Fibroblast of lung (primary cell): ENCODE measurements at regions not wholly inside any gene's neighbourhood (a gene's known extent, or its start where the extent isn't known, plus 50 kb on each side); places are given as distances from the start of the nearest gene placed in this dataset.

ENCODE experiments used
- DNase-seq, 2 donors: peaks; one replicate each; pipeline versions ENCODE4 v3.0.0 to v3.0.0-alpha.2; 2010; ENCODE audit warnings: low read depth in 2 of 2
- H2AFZ ChIP-seq: 2 replicates; pipeline ENCODE4 v1.5.1; 2012; ENCODE audit warnings: low read length, control low read depth, inconsistent platforms
- H3K27ac ChIP-seq: 2 replicates; pipeline ENCODE4 v1.5.1; 2011; ENCODE audit warnings: low read length, control low read depth; ENCODE audit not compliant: insufficient read depth
- H3K27me3 ChIP-seq: 2 replicates; pipeline ENCODE4 v1.5.1; 2011; ENCODE audit warnings: mild to moderate bottlenecking, low read length; ENCODE audit not compliant: control insufficient read depth, insufficient read depth
- H3K36me3 ChIP-seq: 2 replicates; pipeline ENCODE4 v1.5.1; 2011; ENCODE audit warnings: low read length; ENCODE audit not compliant: control insufficient read depth, insufficient read depth
- H3K4me1 ChIP-seq: 2 replicates; pipeline ENCODE4 v1.5.1; 2011; ENCODE audit warnings: low read length; ENCODE audit not compliant: control insufficient read depth, insufficient read depth; ENCODE audit errors: extremely low read depth
- H3K4me2 ChIP-seq: 2 replicates; pipeline ENCODE4 v1.5.1; 2011; ENCODE audit warnings: low read length, control low read depth; ENCODE audit not compliant: insufficient read depth; ENCODE audit errors: extremely low read depth
- H3K4me3 ChIP-seq, 4 experiments: fragments of 200-600 bp in 1 of 4; sonication (generic) in 1 of 4; replicated peaks in 1 of 4; 2 replicates each; pipeline ENCODE4 v1.5.1; 2011 to 2016; ENCODE audit warnings: low read length in 4 of 4, low read depth in 3 of 4, mild to moderate bottlenecking in 3 of 4, control low read depth in 2 of 4, inconsistent platforms in 1 of 4, mixed read lengths in 1 of 4; ENCODE audit not compliant: insufficient read depth in 1 of 4; ENCODE audit errors: control extremely low read depth in 1 of 4
- H3K79me2 ChIP-seq: 2 replicates; pipeline ENCODE4 v1.5.1; 2012; ENCODE audit warnings: mild to moderate bottlenecking, low read length, inconsistent platforms; ENCODE audit not compliant: control insufficient read depth, insufficient read depth
- H3K9ac ChIP-seq: 2 replicates; pipeline ENCODE4 v1.5.1; 2011; ENCODE audit warnings: mild to moderate bottlenecking, low read length, control low read depth; ENCODE audit not compliant: insufficient read depth
- H3K9me3 ChIP-seq: 2 replicates; pipeline ENCODE4 v1.5.1; 2012; ENCODE audit warnings: low read depth, low read length; ENCODE audit not compliant: control insufficient read depth, insufficient read depth
- H4K20me1 ChIP-seq: 2 replicates; pipeline ENCODE4 v1.5.1; 2011; ENCODE audit warnings: low read length; ENCODE audit not compliant: control insufficient read depth, insufficient read depth; ENCODE audit errors: extremely low read depth
- CTCF ChIP-seq, 2 donors: IDR thresholded peaks in 1 of 2; conservative IDR thresholded peaks in 1 of 2; 1 replicate in 1 of 2; 2 replicates in 1 of 2; pipeline ENCODE4 v1.5.1; 2011 to 2012; ENCODE audit warnings: low read length in 2 of 2, control low read depth in 1 of 2, inconsistent platforms in 1 of 2, low read depth in 1 of 2, mild to moderate bottlenecking in 1 of 2
- EZH2 ChIP-seq: IDR thresholded peaks from 2 replicates; pipeline ENCODE4 v1.5.1; 2012; ENCODE audit warnings: low read length, control low read depth, mild to moderate bottlenecking; ENCODE audit errors: missing control alignments

DNA sequence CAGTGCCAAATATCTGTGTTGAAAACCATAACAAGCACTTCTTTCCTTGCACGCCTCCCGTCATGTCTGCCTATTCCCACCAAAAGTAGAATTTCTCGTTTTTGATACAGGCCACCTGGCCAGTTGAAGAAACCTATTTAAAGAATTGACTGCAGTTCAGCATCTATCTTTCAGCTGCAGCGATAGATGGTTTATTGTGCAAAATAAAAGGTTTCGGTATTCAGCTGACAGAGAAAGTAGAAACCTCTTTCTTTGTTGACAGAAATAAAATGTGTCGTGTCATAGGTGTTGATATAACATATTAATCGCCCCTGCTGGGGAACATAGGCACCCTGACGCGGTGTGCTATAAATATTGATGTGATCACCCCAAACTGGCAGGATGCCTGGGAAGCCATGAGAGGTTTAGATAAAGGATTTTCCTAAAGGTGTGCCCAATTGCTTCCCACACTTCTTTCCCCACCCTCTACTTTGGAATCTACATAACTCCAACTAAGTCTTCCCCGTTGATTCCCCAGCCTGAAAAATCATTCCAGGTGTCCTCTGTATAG is 570.4 kb downstream of the CCDC85A start:
- Histone ChIP-seq H3K79me2 (no peaks in the 10 kb centered on the region), H2AFZ (no peak overlapping the region), H3K27me3 (no peaks in the 10 kb centered on the region), H3K4me1 (no peaks in the 10 kb centered on the region), H3K9ac (no peak overlapping the region), H3K9me3 (no peaks in the 10 kb centered on the region), H3K4me2 (no peak overlapping the region), H3K27ac (no peak overlapping the region), H3K4me3 (no peak overlapping the region), H3K36me3 (no peaks in the 10 kb centered on the region), H4K20me1 (no peaks in the 10 kb centered on the region)
- no peak for DNase-seq
- TF ChIP-seq EZH2 (no peak), CTCF (conservative IDR thresholded peaks at IDR 0.05 in 1 of 2, IDR thresholded peaks at IDR 0.05 in 1 of 2; ENCODE audit: low read depth in 1 of 2, low read length in 2 of 2) (no peak)

DNA sequence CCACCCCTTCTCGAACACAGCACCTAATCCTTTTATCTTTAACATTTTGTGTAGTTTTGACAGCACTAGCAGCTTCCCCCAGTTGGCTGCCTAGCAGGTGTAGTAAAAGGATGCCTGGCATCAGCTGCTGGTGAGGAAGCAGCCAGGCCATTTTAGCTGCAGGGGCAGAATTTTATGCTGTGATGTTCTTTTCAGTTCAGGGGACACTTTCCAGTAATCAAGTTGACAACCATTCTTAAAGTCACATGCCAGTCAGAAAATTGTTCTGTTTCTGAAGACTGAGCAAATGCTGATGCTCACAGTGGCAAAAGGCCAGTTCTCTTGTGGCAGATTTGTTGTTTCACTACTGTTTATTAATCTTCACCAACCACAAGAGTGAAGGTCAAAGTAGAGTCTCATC is 570.8 kb downstream of the CCDC85A start:
- H4K20me1 ChIP-seq = no peaks in the 10 kb centered on the region
- TF ChIP-seq EZH2 (no peak), CTCF (conservative IDR thresholded peaks at IDR 0.05 in 1 of 2, IDR thresholded peaks at IDR 0.05 in 1 of 2; ENCODE audit: low read depth in 1 of 2, low read length in 2 of 2) (no peak)
- no peaks in the 10 kb centered on the region for H3K79me2 ChIP-seq
- H3K9ac ChIP-seq = no peak overlapping the region
- no peaks in the 10 kb centered on the region for H3K36me3 ChIP-seq
- no peaks in the 10 kb centered on the region for H3K4me1 ChIP-seq
- H3K27ac ChIP-seq = no peak overlapping the region
- H3K9me3 ChIP-seq = no peaks in the 10 kb centered on the region
- H3K27me3 ChIP-seq = no peaks in the 10 kb centered on the region
- DNase-seq = no peak
- H3K4me3 ChIP-seq = no peak overlapping the region
- no peak overlapping the region for H3K4me2 ChIP-seq
- H2AFZ ChIP-seq = no peak overlapping the region

DNA sequence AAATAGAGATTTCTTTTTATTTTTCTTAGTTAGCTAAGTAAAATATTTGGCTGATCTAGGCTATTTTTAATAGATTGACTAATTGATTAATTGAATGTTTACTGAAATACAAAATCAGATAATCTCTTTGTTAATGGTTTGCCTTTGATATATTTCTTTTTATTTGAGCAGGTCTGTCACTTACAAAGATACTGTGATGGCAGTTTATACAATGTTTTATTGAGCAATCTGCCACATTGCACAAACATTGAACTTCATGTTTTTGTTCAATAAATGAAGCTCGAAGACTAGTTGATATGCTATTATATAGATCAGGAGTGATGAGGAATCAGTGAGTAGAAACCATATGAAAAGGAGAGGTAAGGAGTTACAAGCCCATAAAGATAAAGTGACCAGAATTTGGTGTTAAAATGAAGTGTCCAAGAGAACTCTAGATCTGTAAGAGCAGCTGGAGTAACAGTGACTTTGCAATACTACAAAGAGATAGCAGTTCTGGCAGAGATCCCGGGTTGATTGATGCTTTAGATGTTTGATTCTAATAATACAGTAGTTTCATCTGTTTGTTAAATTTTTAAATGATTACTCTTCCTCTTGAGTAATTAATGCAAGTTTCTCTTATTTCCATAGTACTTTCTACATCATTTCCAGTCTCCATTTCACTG is 574.2 kb downstream of the CCDC85A start:
- H3K9ac ChIP-seq = no peak overlapping the region
- no peaks in the 10 kb centered on the region for H3K4me1 ChIP-seq
- H2AFZ ChIP-seq = no peak overlapping the region
- no peak overlapping the region for H3K4me2 ChIP-seq
- H3K4me3 ChIP-seq = no peak overlapping the region
- no peak overlapping the region for H3K27ac ChIP-seq
- no peaks in the 10 kb centered on the region for H3K27me3 ChIP-seq
- DNase-seq = no peak
- no peaks in the 10 kb centered on the region for H3K9me3 ChIP-seq
- H4K20me1 ChIP-seq = no peaks in the 10 kb centered on the region
- TF ChIP-seq EZH2 (no peak), CTCF (conservative IDR thresholded peaks at IDR 0.05 in 1 of 2, IDR thresholded peaks at IDR 0.05 in 1 of 2; ENCODE audit: low read depth in 1 of 2, low read length in 2 of 2) (no peak)
- no peaks in the 10 kb centered on the region for H3K79me2 ChIP-seq
- H3K36me3 ChIP-seq = no peaks in the 10 kb centered on the region
